DMS53 (cell line): ENCODE measurements at regions not wholly inside any gene's neighbourhood (a gene's known extent, or its start where the extent isn't known, plus 50 kb on each side); places are given as distances from the start of the nearest gene placed in this dataset.
A peak's percentile ranks its signal among the peaks of the same experiment; 100 is the strongest.

Experiments
- DNase-seq: peaks from one replicate; lab custom pipeline; 2025; lab: John Stamatoyannopoulos, UW

DNA sequence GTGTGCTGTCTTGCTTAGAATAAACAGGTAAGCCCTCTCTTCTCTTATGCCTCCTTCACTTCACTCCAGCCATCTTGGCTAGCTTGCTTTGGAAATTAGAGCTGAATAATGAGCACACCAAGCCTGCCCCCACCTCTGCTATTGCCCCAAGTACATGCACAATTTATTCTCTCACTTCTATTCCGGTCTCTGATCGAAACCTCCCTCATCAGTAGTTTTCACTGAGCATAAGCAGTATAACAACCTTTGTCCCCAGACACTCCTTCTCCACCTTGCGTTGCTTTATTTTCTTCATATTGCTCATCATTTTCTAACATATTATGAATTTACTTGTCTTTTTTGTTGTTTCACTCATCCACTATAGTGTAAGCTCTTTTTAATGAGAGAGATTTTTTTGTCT, 253.4 kb downstream of the GXYLT1 start:
- DNase-seq: no peak

DNA sequence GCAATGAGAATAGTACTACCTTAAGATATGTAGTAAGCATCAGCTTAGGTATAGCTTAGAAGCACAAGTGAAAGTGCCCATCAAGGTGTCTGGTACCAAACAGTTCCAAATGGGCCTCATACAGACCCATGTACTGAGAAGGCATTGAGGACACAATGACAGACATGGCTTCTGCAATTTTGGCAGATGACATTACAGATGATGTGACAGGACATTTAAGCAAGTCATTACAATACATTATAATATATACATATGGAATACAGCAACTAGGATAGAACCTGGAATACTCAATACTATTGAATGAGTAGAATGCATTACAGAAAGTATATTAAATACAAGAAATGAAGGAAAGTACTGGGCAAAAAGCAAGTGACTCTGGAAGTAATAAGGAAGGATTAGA, 256.4 kb downstream of the GXYLT1 start:
- no peak for DNase-seq

DNA sequence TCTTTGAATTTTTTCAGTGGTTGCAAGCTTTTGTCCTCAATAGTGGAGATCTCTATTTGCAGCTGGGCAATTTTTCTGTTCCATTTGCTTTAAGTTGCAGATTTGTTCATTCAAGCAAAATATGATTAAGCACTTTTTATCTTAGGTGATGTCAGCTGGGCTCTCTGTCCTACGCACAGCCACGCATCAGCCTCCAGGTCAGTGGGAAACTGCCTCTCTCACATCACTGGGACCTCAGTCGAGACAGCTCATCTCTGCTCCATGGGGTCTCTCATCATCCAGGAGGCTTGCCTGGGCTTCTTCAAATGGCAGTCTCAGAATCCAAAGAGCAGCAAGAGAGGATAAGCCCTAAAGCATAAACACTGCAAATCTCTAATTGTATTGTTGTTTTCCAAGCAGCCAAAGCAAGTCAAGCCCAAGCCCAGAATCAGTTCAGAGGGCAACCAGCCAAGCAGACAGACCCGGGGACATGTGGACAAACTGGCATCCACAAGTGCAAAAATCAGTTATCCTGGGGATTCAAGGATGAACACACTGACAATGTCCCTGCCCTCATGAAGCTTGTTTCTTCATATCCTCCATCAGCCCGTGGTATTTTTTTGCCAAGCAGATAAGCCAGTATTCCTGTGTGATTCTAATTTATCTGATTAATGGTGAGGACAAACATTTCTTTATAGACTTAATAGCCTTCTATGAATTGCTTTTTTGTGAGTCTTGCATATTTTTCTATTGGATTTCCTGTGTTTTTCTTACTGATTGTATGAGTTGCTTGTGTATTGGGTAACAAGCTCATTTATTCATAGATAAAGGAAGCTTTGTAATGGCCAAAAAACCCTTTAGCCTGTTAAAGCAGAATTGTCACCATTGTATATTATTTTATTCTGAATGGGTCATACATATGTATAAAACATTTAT, 262.5 kb downstream of the GXYLT1 start:
- no peak for DNase-seq

DNA sequence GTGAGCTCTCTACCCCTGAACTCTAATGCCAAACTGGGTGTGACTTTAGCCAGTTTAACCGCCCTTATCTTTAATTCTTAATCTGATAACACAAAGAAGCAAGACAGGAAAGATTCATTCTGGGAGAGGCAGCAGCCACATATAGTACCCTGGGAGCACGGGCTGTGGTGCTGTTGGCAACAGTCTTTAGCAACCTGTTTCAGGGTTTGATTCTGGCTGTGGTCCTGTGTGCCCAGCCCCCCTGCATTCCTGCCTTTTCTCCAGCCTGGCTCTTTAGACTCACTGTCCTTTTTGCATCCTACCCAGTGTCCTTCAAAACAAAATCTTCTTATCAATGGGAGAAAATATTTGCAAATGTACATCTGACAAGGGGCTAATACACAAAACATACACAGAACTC, 275.2 kb downstream of the GXYLT1 start:
- DNase-seq: no peak

DNA sequence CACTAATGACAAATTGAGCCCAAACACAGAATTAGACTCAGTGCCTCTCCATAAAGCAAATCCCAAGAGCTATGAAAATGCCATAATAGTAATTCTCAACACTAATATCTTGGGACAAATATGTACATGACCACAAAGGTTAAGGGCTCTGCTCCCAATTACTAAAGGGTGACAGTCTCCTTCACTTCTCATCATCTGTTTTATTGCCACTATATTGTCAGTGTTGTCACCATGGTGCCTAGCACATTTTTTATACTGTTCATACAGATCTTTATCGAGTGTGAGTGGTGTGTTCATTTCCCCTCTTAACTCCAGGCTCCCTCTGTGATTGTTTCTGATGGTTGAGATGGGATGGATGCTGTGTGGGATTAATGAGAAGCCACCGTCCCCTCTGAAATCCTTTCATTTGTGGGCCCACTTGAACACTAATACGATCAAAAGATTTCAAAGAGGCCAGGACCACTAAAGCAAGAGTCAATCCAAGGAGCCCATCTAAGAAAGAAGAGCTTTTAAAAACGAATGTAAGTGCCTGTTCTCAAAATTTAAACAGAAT, 277.7 kb downstream of the GXYLT1 start:
- DNase-seq: no peak

DNA sequence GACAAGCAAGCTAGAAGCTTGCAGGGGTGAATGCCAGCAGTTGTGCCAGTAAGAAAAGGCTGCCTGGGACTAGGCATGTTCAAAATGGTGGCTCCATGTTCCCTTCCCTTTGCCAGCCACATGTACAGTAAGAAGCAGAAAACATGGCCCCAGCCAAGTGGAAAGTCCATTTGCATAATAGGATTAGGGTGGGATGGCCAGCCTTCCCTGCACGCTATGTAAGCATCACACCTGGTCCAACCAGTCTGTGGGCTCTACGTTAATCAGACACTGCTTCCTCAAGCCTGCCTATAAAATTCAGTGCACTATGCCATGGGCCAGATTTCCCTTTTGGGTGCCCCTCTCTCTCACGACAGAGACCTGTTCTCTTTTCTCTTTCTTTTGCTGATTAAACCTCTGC, 288.4 kb downstream of the GXYLT1 start:
- DNase-seq: no peak

DNA sequence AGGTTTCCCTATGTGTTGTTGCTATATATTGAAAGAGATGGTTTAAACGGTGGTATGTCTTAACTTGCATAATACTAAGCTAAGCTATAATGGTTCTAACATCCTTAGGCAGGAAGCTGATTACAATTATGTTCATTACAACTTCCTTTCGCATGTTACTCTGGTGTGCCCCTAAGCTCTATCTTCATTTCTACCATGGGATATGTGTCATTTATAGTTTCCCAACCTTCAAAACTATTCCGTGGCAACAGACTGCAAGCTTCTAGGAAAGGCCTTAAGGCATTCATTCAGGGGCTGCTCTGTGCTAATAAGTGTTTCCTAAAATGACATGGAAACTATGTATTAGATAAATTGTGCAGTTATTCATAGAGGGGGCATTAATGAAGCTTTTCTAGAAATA, 294.6 kb downstream of the GXYLT1 start:
- DNase-seq: no peak

DNA sequence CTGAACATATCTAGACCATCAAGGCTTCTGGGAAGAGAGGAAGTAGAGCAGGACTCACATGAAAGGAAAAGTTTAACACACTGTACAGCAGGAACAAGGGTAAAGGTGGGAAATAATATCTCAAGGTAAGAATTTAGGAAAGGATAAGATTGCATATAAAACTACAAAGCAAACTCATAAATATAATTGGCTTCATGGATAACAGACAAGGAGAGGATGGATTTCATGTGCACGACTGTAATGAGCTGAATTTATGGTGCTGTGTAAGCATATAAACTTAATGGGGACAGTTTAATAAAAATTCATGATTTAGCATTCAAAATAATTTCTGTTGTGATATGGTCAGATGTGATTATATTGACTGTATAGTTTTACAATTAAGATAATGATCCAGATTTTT, 298.0 kb downstream of the GXYLT1 start:
- DNase-seq: no peak

DNA sequence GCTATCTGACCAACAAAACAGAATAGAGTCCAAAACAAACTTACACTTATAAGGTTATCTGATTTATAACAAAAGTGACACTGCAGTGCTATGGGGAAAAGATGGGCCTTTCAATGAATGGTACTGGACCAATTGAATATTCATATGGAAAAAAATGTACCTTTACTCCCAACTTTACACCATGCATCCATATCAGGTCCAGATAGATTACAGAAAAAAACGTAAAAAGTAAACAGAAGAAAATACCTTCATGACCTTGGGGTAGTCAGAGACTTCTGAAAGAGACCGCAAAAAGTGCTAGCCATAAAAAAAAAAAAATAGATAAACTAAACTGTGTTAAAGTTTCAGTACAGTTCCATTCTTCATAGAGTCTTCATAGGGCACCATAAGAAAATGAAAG, 308.3 kb downstream of the GXYLT1 start:
- no peak for DNase-seq

DNA sequence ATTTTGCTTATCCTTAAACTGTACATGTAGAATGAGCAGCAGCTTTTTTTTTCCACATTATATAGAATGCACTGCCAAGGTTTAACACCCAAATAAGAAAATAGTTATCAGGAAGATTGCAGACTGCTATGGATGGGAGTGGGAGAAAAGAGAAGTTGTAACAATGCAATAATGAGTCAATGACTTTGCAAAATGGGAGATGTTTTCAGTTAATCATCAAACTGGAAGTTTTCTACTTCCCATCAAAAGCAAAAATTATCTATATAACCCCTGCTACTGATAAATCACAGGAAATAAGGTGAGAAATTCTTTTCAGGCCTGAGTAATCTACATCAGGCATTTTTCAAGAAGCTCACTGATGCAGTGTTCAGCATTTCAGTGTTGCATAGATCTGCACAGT, 309.1 kb downstream of the GXYLT1 start:
- DNase-seq: no peak

DNA sequence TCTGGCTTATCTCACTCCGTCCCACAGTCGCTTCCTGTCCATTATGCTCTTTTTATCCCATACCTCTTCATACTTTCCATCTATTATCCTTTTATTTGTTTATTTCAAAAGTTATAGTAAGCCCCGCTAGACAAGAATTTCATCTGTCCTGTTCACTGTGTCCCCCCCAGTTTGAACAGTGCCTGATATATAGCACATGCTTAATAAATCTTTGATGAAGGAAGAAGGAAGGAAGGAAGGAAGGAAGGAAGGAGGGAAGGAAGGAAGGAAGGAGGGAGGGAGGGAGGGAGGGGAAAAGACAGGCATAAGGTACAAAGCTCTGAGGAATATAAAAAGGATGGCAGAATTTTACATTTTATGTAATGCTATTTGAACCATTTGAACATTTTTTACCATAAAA, 324.7 kb downstream of the GXYLT1 start:
- DNase-seq: no peak

DNA sequence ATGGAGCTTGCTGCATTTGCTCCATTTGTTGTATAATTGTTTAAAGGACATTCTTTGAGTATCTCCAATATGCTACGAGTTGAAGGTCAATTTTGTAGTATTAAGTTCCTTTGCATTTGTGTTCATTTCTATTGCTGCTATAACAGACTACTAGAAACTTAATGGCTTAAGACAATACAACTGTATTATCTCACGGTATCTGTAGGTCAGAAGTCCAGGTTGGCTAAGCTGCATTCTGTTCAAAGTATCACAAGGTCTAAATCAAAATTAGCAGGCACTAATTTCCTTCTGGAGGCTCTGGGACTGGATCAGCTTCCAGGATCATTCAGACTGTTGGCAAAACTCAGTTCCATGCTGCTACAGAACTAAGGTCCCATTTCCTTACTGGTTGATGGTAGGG, 340.6 kb downstream of the GXYLT1 start:
- no peak for DNase-seq

DNA sequence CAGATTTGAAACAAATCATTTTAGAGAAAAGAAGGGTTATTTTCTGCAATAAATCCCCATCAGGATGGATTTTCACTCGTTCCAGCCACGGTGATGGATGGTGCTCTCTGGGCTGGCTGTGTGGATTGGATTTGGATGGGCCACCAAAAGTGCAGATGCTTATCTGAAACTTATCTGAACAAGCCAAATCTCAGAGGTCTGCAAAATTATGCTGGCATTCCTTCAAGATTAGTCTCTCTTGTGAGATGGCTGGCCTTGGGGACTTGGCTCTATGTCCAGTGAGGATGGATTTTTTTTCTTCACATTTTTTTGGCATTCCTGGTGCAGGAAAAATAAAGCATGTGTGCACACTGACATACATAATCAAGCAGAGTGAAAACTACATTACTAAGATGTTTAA, 341.9 kb downstream of the GXYLT1 start:
- no peak for DNase-seq

DNA sequence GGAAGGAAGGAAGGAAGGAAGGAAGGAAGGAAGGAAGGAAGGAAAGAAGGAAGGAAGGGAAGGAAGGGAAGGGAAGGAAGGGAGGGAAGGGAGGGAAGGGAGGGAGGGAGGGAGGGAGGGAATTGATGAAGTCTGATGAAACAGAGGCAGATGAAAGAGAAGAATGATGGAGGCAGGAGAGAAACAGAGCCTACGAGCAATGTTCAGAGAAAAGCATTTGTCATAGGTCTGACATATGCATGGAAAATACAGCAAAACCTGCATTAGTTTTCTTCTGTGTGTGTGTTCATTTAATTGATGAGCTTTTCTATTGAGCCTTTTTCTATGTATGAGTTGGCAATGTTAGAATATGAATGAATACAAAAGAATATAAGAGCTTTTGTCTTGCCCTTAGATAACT, 343.4 kb downstream of the GXYLT1 start:
- no peak for DNase-seq

DNA sequence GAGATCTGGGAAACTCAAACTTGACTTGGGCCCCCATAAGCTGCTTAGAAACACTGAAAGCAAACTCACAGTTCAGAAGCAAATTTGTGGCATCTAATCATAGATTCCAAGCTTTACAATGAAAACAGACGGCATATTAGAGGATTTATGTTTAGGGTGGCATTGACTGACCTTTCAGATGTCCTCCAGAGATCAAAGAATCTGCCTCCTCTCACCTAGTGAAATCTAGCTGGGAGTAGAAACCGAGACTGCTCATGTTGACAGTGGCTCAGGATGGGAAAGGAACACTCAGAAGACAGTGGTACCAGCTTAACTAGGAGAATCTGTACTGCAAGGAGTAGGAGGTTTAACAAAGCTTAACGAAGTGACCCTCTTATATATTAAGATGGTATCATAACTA, 345.0 kb downstream of the GXYLT1 start:
- DNase-seq: no peak

DNA sequence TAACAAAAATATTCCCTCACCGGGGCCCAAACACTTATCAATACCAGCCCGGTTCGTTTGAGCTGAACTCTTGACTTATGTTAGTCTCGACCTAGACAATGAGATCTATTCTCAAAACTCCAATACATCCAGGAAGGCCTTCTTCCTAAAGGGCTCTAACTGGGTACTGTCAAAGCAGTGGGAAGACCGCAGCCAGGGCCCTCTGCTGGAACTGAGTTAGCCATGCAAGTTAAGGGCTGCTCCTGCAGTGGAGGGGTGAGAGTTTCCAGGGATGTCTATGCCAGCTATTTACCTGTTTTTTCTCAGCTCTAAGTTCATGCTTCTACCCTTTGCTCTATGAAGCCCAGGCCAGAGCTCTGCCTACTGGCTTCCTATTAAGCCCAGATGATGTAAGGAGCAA, 348.8 kb downstream of the GXYLT1 start:
- peak; percentile 47 for DNase-seq

DNA sequence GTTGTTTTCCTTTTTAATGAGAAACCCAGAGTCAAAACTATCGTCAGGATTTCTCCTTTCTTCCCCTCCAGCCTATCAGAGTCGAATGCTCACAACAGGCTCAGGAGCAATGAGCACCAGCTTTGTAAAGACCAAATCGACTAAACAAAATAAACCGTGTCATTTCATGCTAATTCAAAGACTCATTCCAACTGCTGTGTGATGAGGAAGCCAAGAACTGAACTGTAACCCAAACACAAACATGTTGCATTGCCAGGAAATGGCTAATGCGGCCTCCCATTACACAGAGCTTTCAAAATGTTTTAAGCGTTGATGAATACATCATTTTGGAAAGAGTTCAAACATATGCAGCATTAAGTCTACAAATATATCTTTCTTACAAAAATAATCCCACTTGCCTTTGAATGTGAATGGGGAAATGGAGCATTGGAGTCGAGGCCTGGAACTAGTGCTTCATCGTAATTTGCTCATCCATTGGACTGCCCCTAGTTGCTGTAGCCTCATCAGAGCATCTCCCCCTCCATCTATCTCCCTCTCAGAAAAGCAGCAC, 349.5 kb downstream of the GXYLT1 start:
- DNase-seq: no peak

DNA sequence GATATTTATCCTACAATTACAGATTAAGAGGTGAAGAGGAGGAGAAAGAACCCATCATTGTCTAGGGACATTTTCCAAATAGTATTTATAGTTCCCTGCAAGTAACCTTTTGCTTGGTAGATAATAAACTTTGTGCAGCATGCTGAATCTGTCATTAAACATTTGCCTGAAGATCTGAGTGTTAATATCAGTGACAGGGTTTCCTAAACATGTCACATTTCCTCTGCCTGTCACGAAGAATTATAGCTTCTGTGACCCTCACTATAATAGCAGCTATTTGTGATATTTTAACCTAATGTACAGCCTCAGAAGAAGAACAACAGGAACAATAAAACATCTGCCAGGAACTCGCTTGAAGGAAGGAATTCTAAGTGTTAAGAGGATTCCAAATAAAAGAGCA, 350.3 kb downstream of the GXYLT1 start:
- DNase-seq: no peak

DNA sequence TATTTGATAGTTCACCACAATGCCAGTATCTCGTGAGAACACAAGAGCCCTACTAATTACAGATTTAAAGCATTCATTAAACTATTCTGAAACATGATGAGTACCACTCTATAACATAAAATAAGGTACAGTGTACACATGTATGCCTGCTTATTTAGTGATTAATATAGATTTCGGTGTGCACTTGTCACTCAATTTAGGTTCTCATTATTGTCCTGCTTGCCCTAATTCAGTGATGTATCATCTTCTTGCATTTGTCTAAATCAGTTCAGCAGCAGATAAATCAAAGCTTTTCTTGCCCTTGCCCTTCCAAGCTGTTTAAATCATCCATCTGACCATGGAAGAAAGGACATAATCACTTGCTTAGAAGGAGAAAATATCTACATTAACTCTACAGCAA, 359.7 kb downstream of the GXYLT1 start:
- no peak for DNase-seq

DNA sequence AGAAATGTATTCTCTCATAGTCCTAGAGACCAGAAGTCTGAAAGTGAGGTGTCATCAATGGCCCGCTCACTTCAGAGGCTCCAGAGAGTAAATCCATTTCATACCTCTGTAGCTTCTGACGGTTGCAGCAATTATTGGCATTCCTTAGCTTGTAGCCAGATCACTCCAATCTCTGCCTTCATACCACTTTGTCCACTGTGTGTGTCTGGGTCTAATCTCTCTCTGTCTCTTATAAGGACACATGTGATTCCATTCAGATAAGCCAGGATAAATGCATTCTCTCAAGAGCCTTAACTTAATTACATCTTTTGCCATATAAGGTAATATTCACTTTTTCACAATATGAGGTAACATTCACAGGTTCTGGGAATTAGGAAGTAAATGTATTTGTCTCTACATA, 365.7 kb downstream of the GXYLT1 start:
- no peak for DNase-seq

DNA sequence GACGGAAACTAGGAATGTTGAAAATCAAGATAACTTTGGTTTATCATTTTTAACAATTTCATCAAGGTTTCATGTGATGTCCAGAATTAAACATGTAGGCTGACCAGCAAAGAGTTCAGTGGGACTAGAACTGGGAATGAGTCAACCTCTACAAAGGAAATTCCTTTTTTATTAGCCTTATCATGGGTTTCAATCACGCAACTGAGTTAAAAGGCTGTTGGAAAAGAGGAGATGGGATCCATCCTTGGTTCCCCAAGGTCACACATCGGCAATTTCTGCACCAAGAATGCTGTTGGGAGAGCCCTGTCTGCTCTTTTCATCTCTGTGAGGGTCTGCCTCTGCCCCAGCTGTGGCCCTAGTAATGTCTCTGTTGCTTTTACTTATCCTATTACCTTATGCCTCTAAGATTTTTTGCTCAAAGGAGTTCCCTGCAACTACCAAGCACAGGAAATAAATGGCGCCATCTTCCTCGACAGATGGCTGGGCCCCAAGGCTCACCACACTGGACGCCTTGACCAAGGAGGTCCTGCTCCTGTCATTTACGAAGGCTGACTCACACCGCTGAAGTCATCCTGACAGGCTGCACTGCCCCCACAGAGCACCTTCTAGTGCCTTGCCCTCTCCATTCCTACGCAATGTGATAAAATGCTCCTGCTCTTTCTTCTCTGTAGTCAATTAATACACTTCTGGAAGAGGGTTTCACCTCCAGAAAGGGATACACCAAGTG, 367.4 kb downstream of the GXYLT1 start:
- DNase-seq: no peak

DNA sequence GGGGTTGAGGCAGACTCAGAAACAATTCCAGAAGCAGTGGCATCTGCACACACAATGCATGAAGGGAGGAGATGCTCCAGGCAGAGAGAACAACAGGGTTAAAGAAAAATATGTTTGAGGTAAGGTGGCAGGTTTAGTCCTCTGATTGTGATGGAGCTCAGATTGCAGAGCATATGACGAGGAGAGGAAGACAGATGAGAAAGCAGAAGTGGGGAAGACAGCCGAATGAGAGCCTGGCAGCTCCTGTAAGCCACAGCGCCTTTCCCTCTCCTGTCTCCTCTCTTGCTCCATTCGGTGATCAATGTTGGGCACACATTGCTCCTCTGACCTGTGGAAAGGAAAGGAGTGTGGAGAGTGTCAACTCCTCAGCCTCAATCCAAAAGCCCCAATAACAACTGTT, 372.2 kb downstream of the GXYLT1 start:
- no peak for DNase-seq

DNA sequence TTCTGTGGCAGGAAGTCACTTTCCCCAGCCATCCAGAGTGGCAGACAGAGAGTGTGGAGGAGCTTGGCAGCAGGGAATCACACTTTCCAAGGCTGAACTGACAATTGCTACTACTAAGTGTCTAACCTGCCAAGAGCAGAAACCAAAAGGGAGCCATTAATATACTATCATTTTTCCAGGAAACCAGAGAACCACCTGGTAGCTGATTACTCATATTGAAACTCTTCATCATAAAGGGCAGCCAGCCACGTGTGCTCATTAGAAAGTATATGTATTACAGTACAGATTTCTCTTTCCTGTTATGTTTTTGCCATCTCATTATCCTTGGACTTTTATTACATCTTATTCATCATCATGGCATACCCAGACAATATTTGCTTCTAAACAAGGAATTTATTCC, 374.9 kb downstream of the GXYLT1 start:
- no peak for DNase-seq
